ENCODE measurements at regions not wholly inside any gene's neighbourhood (a gene's known extent, or its start where the extent isn't known, plus 50 kb on each side); places are given as distances from the start of the nearest gene placed in this dataset.

- DNase-seq (no peak), ATAC-seq (no peak)
- intact Hi-C loops (cut with DNase I, micrococcal nuclease) = no loop called here
Measured at GRCh38 chr5:133735346-133735745, 123.0 kb upstream of the FSTL4 start.

DNA sequence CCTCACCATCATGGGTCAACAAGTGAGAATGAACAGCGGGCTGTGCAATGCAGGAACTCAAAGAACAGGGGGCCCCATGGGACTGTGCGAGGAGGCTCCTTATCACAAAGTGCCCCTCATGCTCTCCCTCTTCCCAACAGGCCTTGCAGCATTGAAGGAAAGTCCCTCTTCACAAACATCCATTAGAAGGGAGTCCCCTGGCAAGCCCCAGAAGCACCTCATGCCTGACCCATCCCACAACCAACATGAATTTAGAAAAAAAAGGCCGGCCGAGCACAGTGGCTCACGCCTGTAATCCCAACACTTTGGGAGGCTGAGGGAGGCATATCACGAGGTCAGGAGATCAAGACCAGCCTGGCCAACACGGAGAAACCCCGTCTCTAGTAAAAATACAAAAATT lies 122.6 kb upstream of the FSTL4 start:
- intact Hi-C loops (cut with DNase I, micrococcal nuclease) = no loop called here
- no peak for DNase-seq

GRCh38 chr5:133732536-133732935 lies 120.2 kb upstream of the FSTL4 start:
- intact Hi-C loops (cut with DNase I, micrococcal nuclease) = no loop called here
- ATAC-seq (no peak), DNase-seq (no peak)

More for the DNA sequence above, 122.6 kb upstream of the FSTL4 start:
- ATAC-seq = no peak

DNA sequence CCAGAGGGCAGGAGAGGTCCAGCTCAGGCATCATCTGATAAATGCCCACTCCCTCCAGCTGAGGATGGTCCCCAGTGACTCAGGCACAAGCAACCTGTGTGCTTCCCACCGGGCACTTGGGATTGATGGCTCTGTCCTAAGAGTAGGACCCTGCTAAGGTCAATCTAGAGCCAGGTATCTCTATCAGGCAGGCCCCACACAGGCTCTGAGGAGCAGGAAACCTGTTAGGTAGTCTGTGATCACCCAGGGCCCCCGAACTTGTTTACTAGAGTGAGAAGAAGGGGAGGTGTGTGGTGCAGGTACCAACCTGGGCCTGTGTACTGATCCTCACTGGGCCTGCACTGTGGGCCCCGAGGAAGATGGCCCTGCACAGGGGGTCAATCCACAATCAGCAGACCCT lies 119.6 kb upstream of the FSTL4 start:
- intact Hi-C loops (cut with DNase I, micrococcal nuclease) = no loop called here
- DNase-seq = no peak

GRCh38 chr5:133730866-133731265 lies 118.5 kb upstream of the FSTL4 start:
- ATAC-seq = no peak
- no peak for DNase-seq
- intact Hi-C loops (cut with DNase I, micrococcal nuclease) = no loop called here

More for the DNA sequence above, 119.6 kb upstream of the FSTL4 start:
- no peak for ATAC-seq

DNA sequence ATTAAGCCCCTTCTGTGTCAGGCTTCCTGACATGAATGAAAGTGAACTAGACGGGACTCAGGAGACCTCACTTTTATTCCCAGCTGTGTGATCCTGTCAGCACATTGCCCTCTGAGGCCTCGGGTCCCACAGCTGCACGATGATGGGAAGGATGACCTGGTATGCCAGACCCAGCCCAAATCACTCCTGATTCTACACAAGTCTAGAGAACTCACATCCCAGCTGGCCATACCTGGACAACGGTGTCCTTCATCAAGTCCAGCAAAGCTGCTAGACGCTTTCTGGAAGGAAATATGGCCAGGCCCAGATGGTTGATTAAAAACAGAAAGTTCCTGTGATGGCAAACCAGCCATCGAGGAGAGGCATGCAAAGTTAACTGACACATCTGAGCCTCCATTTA lies 118.0 kb upstream of the FSTL4 start:
- intact Hi-C loops (cut with DNase I, micrococcal nuclease) = no loop called here
- ATAC-seq (no peak), DNase-seq (no peak)

GRCh38 chr5:133729800-133730199 lies 117.5 kb upstream of the FSTL4 start:
- no peak for DNase-seq
- no peak for ATAC-seq
- intact Hi-C loops (cut with DNase I, micrococcal nuclease) = no loop called here

DNA sequence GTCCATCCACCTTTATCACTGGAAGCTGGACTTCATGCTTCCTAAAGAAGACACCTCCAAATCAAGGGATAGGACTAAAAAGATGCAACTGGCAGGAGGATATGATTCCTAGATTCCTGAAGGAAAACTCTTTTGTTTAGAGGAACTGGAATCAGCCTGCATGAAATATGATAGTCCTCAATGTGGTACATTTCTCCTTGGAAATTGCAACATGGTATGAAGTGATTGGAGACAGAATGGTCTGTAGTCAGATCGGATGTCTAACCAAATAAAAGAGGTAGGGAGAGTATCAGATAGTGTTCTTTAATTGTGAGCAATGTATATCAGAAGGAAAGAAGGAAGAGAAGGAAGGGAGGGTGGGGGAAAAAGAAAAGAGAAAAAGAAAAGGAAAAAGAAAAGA lies 116.1 kb upstream of the FSTL4 start:
- intact Hi-C loops (cut with DNase I, micrococcal nuclease) = no loop called here
- ATAC-seq (no peak), DNase-seq (no peak)

DNA sequence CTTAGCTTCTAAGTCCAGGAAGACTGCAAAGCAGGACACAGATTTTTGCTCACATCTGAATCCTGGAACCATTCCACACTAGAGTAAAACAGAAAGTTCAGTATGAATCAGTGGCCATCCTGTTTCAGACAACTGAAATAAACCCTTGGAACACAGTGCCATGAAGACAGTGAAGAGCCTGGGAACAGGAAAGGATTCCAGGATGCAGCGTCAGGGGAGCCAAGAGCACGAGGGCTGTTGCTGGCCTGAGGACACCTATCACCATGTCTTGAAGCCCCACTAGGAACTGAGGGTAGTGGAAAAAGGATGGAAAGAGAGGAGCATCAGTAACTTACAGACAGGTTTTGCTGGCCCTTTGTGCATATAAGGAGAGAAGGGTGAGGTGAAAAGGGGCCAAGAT lies 115.3 kb upstream of the FSTL4 start:
- intact Hi-C loops (cut with DNase I, micrococcal nuclease) = no loop called here
- DNase-seq = no peak
- ATAC-seq = no peak

- DNase-seq (no peak), ATAC-seq (no peak)
- intact Hi-C loops (cut with DNase I, micrococcal nuclease) = no loop called here
Measured at GRCh38 chr5:133723651-133724366, 111.5 kb upstream of the FSTL4 start.

- DNase-seq = no peak
- ATAC-seq = no peak
Measured at GRCh38 chr5:133723126-133723525, 110.8 kb upstream of the FSTL4 start.

GRCh38 chr5:133721365-133721764 lies 109.0 kb upstream of the FSTL4 start:
- no peak for ATAC-seq
- intact Hi-C loops (cut with DNase I, micrococcal nuclease) = no loop called here
- DNase-seq = no peak

More at GRCh38 chr5:133723126-133723525, 110.8 kb upstream of the FSTL4 start:
- intact Hi-C loops (cut with DNase I, micrococcal nuclease) = no loop called here

GRCh38 chr5:133718457-133718856 lies 106.1 kb upstream of the FSTL4 start:
- DNase-seq (no peak), ATAC-seq (no peak)
- intact Hi-C loops (cut with DNase I, micrococcal nuclease) = no loop called here

GRCh38 chr5:133716532-133717183 lies 104.3 kb upstream of the FSTL4 start:
- ATAC-seq (no peak), DNase-seq (no peak)
- intact Hi-C loops (cut with DNase I, micrococcal nuclease) = no loop called here

DNA sequence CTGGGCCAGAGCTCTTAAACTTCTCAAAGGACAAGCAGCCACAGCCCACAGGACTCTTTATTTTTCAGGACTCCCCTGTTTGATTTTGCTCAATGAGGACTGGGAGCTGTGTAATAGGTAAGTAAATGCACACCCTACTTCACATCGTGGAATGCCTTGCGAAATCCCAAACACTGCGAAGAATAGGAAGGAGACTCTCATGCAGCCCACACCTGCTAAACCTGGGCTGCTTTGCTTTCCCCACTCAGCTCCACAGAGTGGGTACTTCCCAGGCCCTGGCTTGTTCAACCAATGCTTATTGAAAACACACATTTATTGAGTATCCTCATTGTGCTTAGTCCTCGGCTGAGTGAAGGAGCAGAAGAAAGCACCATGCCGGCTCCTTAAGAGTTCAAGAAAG lies 103.3 kb upstream of the FSTL4 start:
- ATAC-seq (no peak), DNase-seq (no peak)
- intact Hi-C loops (cut with DNase I, micrococcal nuclease) = no loop called here

GRCh38 chr5:133715216-133715615 lies 102.9 kb upstream of the FSTL4 start:
- no peak for ATAC-seq
- no peak for DNase-seq
- intact Hi-C loops (cut with DNase I, micrococcal nuclease) = no loop called here

- no peak for ATAC-seq
Measured at GRCh38 chr5:133714161-133714915, 102.0 kb upstream of the FSTL4 start.

DNA sequence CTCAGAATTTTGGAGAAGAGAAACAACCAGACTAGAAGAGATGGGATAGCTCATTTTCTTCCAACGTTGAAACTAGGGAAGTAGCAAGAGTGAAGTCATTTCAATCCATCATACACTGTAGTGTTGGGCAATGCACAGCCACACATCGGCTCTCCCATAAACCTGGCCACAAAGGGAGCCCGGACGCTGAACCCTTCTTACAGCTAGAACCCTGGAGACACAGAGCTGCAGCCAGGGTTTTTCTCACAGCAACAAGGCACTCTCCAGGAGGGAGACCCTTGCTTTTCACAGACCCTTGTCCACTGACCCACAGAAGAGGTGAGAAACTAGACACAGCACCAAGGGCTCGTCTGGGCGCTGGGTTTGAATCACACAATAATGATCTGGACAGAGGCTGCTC lies 101.4 kb upstream of the FSTL4 start:
- intact Hi-C loops (cut with DNase I, micrococcal nuclease) = no loop called here
- DNase-seq = no peak

More at GRCh38 chr5:133714161-133714915, 102.0 kb upstream of the FSTL4 start:
- intact Hi-C loops (cut with DNase I, micrococcal nuclease) = no loop called here
- no peak for DNase-seq

GRCh38 chr5:133713209-133713608 lies 100.9 kb upstream of the FSTL4 start:
- no peak for ATAC-seq
- intact Hi-C loops (cut with DNase I, micrococcal nuclease) = no loop called here
- no peak for DNase-seq

More for the DNA sequence above, 101.4 kb upstream of the FSTL4 start:
- no peak for ATAC-seq

DNA sequence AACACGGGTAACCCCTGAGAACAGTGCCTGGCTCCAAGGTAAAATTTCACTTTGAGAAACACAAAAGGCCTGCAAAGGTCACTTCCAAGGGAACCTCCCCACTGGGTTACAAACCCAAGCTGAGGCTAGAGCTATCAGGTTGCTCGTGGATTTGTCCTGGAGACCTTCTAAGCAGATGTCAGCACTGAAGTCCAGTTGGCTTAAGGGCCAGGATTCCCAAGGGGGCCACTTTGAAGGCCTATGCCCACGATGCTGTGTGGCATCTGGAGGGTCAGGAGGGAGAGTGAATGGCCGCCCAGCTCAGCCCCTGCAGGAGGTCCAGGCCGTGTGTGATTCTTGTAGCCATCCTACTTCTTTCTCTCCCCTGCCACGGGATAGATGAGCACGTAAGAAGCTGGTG lies 100.2 kb upstream of the FSTL4 start:
- DNase-seq (no peak), ATAC-seq (no peak)
- intact Hi-C loops (cut with DNase I, micrococcal nuclease) = no loop called here

Measured in left colon (tissue), 2 donors.